ENCODE measurements at regions not wholly inside any gene's neighbourhood (a gene's known extent, or its start where the extent isn't known, plus 50 kb on each side); places are given as distances from the start of the nearest gene placed in this dataset.
"Not testable (repeated sequence)": the region's sequence is repeated elsewhere in the genome, so short reads cannot be mapped to it uniquely, and the experiment has no call there.

DNA sequence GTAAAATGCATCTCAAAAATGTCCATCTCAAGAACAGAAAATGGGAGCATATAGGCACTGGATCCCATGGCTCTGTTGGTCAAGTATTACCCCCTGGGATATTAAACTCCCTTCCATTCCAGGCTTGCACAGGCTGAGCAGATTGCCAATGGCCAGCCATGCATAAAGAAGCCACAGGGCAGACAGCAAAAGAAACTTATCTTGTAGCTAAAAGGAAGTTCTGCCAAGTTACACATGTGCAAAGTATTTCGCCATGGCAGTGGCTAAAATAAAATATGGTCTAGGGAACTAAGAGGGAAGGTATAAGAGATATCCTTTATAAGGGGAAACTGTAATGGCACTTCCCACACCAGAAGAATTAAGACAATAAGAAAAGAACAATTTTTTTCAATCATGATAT, 415.6 kb upstream of the BTBD3 start:
- H3K27me3 ChIP-seq = no peaks in the 10 kb centered on the region
- H3K9me3 ChIP-seq = no peaks in the 10 kb centered on the region
- H3K4me3 ChIP-seq (ENCODE audit: low read depth, low read length) = no peak overlapping the region
- DNase-seq = no peak
- TF ChIP-seq, protein P1, sequence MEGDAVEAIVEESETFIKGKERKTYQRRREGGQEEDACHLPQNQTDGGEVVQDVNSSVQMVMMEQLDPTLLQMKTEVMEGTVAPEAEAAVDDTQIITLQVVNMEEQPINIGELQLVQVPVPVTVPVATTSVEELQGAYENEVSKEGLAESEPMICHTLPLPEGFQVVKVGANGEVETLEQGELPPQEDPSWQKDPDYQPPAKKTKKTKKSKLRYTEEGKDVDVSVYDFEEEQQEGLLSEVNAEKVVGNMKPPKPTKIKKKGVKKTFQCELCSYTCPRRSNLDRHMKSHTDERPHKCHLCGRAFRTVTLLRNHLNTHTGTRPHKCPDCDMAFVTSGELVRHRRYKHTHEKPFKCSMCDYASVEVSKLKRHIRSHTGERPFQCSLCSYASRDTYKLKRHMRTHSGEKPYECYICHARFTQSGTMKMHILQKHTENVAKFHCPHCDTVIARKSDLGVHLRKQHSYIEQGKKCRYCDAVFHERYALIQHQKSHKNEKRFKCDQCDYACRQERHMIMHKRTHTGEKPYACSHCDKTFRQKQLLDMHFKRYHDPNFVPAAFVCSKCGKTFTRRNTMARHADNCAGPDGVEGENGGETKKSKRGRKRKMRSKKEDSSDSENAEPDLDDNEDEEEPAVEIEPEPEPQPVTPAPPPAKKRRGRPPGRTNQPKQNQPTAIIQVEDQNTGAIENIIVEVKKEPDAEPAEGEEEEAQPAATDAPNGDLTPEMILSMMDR (IDR thresholded peaks at IDR 0.05; ENCODE audit: low read depth, low read length) = no peak
- no peaks in the 10 kb centered on the region for H3K36me3 ChIP-seq
- H3K4me1 ChIP-seq = no peaks in the 10 kb centered on the region

- Histone ChIP-seq H3K4me3 (ENCODE audit: low read depth, low read length) (no peak overlapping the region), H3K27me3 (no peaks in the 10 kb centered on the region), H3K9me3 (no peaks in the 10 kb centered on the region), H3K36me3 (no peaks in the 10 kb centered on the region), H3K4me1 (no peaks in the 10 kb centered on the region)
- TF ChIP-seq, protein P1 (IDR thresholded peaks at IDR 0.05; ENCODE audit: low read depth, low read length) = no peak
- no peak for DNase-seq
These were observed 415.0 kb upstream of the BTBD3 start for GRCh38 chr20:11502671-11503070.

DNA sequence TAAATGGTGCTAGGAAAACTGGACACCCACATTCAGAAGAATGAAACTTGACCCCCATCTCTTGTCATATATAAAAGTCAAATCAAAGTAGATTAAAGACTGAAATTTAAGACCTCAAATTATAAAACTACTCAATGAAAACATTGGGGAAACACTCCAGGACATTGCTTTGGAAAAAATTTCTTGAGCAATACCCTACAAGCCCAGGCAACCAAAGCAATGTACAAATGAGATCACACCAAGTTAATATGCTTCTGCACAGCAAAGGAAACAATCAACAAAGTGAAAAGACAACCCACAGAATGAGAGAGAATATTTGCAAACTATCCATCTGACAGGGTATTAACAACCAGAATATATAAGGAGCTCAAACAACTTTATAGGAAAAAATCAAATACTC, 407.9 kb upstream of the BTBD3 start:
- H3K27me3 ChIP-seq = no peaks in the 10 kb centered on the region
- DNase-seq = no peak
- TF ChIP-seq, protein P1 (IDR thresholded peaks at IDR 0.05; ENCODE audit: low read depth, low read length) = no peak
- no peaks in the 10 kb centered on the region for H3K36me3 ChIP-seq
- H3K4me3 ChIP-seq (ENCODE audit: low read depth, low read length) = no peak overlapping the region
- no peaks in the 10 kb centered on the region for H3K9me3 ChIP-seq
- no peaks in the 10 kb centered on the region for H3K4me1 ChIP-seq

- Histone ChIP-seq H3K9me3 (no peaks in the 10 kb centered on the region), H3K4me1 (no peaks in the 10 kb centered on the region), H3K4me3 (ENCODE audit: low read depth, low read length) (no peak overlapping the region), H3K27me3 (no peaks in the 10 kb centered on the region), H3K36me3 (no peaks in the 10 kb centered on the region)
- TF ChIP-seq, protein P1 (IDR thresholded peaks at IDR 0.05; ENCODE audit: low read depth, low read length) = no peak
- DNase-seq = no peak
These were observed 405.9 kb upstream of the BTBD3 start for GRCh38 chr20:11511821-11512220.

GRCh38 chr20:11513241-11513745, 404.4 kb upstream of the BTBD3 start:
- not testable (repeated sequence) for H3K36me3 ChIP-seq; DNase-seq; H3K9me3 ChIP-seq; H3K4me3 ChIP-seq (ENCODE audit: low read depth, low read length); H3K4me1 ChIP-seq; H3K27me3 ChIP-seq

GRCh38 chr20:11516448-11516847, 401.2 kb upstream of the BTBD3 start:
- Histone ChIP-seq H3K27me3 (no peaks in the 10 kb centered on the region), H3K9me3 (no peaks in the 10 kb centered on the region), H3K36me3 (no peaks in the 10 kb centered on the region), H3K4me1 (no peaks in the 10 kb centered on the region), H3K4me3 (ENCODE audit: low read depth, low read length) (no peak overlapping the region)
- TF ChIP-seq, protein P1 (IDR thresholded peaks at IDR 0.05; ENCODE audit: low read depth, low read length) = no peak
- DNase-seq = no peak

DNA sequence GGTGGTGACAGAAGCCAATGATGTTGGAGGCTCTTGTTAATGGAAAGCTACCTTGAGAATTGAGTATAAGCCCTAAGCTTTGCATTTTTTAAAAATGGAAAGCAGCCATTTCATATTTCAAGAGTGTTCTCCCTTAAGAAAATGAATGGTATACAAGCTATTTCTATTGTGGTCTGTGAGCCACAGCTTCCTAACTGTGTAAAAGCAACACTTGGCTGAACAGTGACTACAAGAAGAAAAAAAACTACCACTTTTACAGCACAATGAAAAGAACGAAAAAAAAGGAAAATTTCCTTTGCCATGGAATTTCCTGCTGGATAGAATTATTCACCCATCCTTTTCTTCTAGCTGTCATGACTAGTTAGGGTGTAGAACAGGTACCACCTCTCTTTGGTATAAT, 397.1 kb upstream of the BTBD3 start:
- Histone ChIP-seq H3K4me3 (ENCODE audit: low read depth, low read length) (no peak overlapping the region), H3K36me3 (no peaks in the 10 kb centered on the region), H3K4me1 (no peaks in the 10 kb centered on the region), H3K9me3 (no peaks in the 10 kb centered on the region; the same call in 1 of the 2 replicates), H3K27me3 (no peaks in the 10 kb centered on the region)
- no peak for DNase-seq
- TF ChIP-seq, protein P1 (IDR thresholded peaks at IDR 0.05; ENCODE audit: low read depth, low read length) = no peak
